Thymus (tissue), 11 donors: ENCODE measurements at regions not wholly inside any gene's neighbourhood (a gene's known extent, or its start where the extent isn't known, plus 50 kb on each side); places are given as distances from the start of the nearest gene placed in this dataset.

Experiments
- DNase-seq, 9 donors: peaks; one replicate each; pipeline ENCODE4 v3.0.0-alpha.2; 2013; ENCODE audit warnings: low spot score in 9 of 9, low read depth in 6 of 9, missing footprints in 1 of 9
- H3K27ac ChIP-seq, 2 donors: one replicate each; pipeline ENCODE4 v1.5.1; 2013; ENCODE audit warnings: control low read depth in 1 of 2, low read depth in 1 of 2, low read length in 1 of 2, mild to moderate bottlenecking in 1 of 2, moderate library complexity in 1 of 2
- H3K27me3 ChIP-seq, 2 donors: one replicate each; pipeline ENCODE4 v1.5.1; 2013; ENCODE audit warnings: low read length in 1 of 2; ENCODE audit not compliant: control insufficient read depth in 2 of 2, insufficient read depth in 1 of 2
- H3K36me3 ChIP-seq, 2 donors: one replicate each; pipeline ENCODE4 v1.5.1; 2013; ENCODE audit warnings: low read length in 1 of 2, mild to moderate bottlenecking in 1 of 2, moderate library complexity in 1 of 2; ENCODE audit not compliant: control insufficient read depth in 2 of 2, insufficient read depth in 2 of 2
- H3K4me1 ChIP-seq, 2 donors: one replicate each; pipeline ENCODE4 v1.5.1; 2013; ENCODE audit warnings: low read length in 2 of 2; ENCODE audit not compliant: control insufficient read depth in 2 of 2, insufficient read depth in 2 of 2
- H3K4me3 ChIP-seq, 2 donors: one replicate each; pipeline ENCODE4 v1.5.1; 2013; ENCODE audit warnings: low read length in 2 of 2, control low read depth in 1 of 2, mild to moderate bottlenecking in 1 of 2
- H3K9me3 ChIP-seq, 2 donors: one replicate each; pipeline ENCODE4 v1.5.1; 2013; ENCODE audit warnings: low read length in 1 of 2, mild to moderate bottlenecking in 1 of 2; ENCODE audit not compliant: control insufficient read depth in 2 of 2, insufficient read depth in 1 of 2
- WGBS: extraction: QIAGEN DNeasy Blood & Tissue Kit; methylation state at CpG from one replicate; pipeline ENCODE4 v1.1.7; 2013; 5-methylcytosine and 5-hydroxymethylcytosine counted together
- donor health status: healthy.

DNA sequence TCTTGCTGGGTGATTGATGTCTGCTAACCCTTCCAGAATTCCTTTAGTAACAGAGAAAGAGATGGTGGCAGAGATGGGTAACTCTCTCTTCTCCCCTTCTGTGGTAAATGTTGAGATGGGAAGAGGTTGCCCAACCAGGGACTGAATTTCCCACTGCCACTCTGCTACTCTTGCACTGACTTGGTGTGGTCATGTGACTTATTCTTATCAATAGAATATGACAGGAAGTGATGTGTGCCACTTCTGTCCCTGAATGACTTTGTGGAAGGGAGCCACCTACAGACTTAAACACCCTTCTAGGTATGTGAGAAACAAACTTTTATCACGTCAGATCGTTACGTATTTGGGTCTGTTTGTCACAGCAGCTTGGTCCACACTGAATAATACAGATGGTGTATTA, 132.9 kb downstream of the ZNF621 start:
- no peak overlapping the region for H3K27ac ChIP-seq
- no peaks in the 10 kb centered on the region for H3K9me3 ChIP-seq
- H3K4me3 ChIP-seq, result no peak overlapping the region
- H3K36me3 ChIP-seq, result no peaks in the 10 kb centered on the region
- DNase-seq, result no peak
- H3K27me3 ChIP-seq, result no peaks in the 10 kb centered on the region
- 97% methylated on average over 3 of the region's 3 CpGs for WGBS
- no peaks in the 10 kb centered on the region for H3K4me1 ChIP-seq

DNA sequence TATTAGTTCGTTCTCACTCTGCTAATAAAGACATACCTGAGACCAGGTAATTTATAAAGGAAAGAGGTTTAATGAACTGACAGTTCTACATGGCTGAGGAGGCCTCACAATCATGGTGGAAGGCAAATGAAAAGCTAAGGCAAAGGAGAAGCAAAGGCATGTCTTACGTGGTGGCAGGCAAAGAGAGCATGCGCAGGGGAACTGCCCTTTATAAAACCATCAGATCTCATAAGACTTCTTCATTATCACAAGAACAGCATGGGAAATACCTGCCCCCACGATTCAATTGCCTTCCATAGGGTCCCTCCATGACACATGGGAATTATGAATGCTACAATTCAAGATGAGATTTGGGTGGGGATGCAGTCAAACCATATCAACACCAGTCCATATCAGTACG, 133.5 kb downstream of the ZNF621 start:
- no peaks in the 10 kb centered on the region for H3K27me3 ChIP-seq
- 92% methylated on average over 5 of the region's 5 CpGs for WGBS
- H3K4me3 ChIP-seq, result no peak overlapping the region
- DNase-seq, result no peak
- H3K27ac ChIP-seq, result no peak overlapping the region
- H3K4me1 ChIP-seq, result no peaks in the 10 kb centered on the region
- no peaks in the 10 kb centered on the region for H3K36me3 ChIP-seq
- no peaks in the 10 kb centered on the region for H3K9me3 ChIP-seq

DNA sequence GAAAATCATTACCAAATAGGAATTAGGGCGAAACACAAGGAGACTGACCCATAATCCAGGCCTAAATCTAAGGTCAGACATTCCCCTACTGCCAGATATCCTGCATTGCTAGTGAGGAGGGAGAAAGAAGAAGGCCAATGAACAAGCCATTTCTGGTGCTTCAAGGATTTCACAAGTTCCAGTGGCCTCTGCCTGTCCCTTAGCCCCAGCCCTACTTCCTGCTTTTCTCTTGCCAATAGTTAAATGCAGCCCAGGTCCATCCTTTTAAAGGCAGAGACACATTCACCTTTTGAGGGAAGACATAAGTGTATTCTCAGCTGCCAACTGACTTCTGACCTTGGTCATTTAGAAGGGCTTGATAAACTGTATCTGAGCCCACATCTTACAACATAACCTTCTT, 135.8 kb downstream of the ZNF621 start:
- Histone ChIP-seq H3K9me3 (no peaks in the 10 kb centered on the region), H3K4me1 (no peaks in the 10 kb centered on the region), H3K36me3 (no peaks in the 10 kb centered on the region), H3K27me3 (no peaks in the 10 kb centered on the region), H3K27ac (no peak overlapping the region), H3K4me3 (no peak overlapping the region)
- WGBS, result 94% methylated on average over 1 of the region's 1 CpG
- DNase-seq, result no peak

DNA sequence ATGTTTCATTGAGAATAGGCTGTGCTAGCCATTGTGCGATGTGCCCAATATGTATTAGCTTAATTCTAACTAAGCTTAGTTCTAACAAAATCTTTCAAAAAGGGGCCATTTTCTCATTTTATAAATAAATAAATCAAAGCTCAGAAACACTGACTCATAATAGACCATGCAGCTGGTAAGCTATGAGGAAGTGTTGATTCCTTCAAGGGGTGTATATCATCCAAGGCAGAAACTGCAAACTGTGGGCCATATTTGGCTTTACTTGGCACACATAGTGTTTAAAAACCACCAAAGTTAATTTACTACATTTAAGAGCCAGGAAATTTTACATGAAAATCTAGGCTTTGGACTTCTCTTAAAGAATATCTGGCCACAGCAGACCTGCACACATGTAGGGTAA, 136.5 kb downstream of the ZNF621 start:
- H3K36me3 ChIP-seq, result no peaks in the 10 kb centered on the region
- no peak overlapping the region for H3K4me3 ChIP-seq
- no peak for DNase-seq
- H3K9me3 ChIP-seq, result no peaks in the 10 kb centered on the region
- WGBS, result 100% methylated on average over 1 of the region's 1 CpG
- no peaks in the 10 kb centered on the region for H3K4me1 ChIP-seq
- H3K27me3 ChIP-seq, result no peaks in the 10 kb centered on the region
- H3K27ac ChIP-seq, result no peak overlapping the region

DNA sequence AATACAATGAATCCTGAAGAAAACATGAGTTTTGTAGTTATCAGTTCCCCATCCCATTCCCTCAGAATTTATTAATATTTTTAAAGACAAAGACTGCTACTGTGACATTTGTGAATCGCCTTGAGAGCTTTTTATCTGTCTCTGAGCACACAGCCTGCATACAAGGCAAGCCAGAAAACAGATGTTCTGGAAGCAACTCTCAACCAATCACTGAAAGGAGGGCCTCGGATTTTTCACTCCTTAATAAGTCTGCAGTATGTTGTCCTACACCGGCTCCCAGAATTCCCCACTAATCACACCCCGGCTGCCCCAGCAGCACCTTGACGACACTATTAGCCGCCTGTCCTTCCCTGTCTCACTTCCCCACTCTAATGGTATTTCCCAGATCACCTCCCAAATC, 138.5 kb downstream of the ZNF621 start:
- no peaks in the 10 kb centered on the region for H3K4me1 ChIP-seq
- DNase-seq, result no peak
- no peaks in the 10 kb centered on the region for H3K36me3 ChIP-seq
- H3K4me3 ChIP-seq, result no peak overlapping the region
- no peak overlapping the region for H3K27ac ChIP-seq
- H3K9me3 ChIP-seq, result no peaks in the 10 kb centered on the region
- 96% methylated on average over 6 of the region's 6 CpGs for WGBS
- no peaks in the 10 kb centered on the region for H3K27me3 ChIP-seq

DNA sequence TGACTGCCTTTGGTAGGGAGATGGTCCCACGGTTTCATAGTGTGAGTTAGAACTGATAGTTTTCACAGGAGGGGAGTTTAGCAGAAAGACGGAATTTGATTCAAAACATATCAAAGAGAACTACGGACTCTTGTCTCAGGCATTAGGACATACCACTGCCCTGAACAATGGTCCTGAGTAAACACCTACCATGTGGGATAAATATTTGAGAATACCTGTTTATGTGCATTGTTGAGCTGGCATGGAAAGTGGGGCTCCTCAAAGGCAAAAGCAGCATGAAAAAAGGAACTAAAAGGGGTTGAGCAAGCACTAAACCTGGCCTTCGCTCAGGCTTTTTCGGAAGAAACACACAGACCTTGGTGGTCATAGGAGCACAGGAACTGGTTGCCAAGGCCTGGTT, 144.4 kb downstream of the ZNF621 start:
- Histone ChIP-seq H3K36me3 (no peaks in the 10 kb centered on the region), H3K27ac (no peak overlapping the region), H3K27me3 (no peaks in the 10 kb centered on the region), H3K9me3 (no peaks in the 10 kb centered on the region), H3K4me1 (no peaks in the 10 kb centered on the region), H3K4me3 (no peak overlapping the region)
- 75% methylated on average over 5 of the region's 5 CpGs for WGBS
- DNase-seq, result no peak

DNA sequence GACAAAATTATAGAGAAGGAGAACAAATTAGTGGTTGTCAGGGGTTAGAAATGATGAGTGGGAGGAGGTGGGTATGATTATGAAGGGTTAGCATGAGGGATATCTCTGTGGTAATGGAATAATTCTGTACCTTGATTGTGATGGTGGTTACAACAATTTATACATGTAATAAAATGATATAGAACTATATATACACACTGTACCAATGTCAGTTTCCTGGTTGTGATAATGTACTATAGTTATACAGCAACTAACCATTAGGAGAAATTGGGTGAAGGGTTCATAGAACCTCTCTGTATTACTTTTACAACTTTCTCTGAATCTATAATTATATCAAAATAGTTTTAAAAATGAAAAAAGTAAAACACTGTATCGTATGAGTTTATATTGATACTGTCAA, 148.1 kb downstream of the ZNF621 start:
- no peak for DNase-seq
- Histone ChIP-seq H3K27ac (no peak overlapping the region), H3K36me3 (no peaks in the 10 kb centered on the region), H3K4me1 (no peaks in the 10 kb centered on the region), H3K4me3 (no peak overlapping the region), H3K9me3 (no peaks in the 10 kb centered on the region), H3K27me3 (no peaks in the 10 kb centered on the region)
- 96% methylated on average over 1 of the region's 1 CpG for WGBS

DNA sequence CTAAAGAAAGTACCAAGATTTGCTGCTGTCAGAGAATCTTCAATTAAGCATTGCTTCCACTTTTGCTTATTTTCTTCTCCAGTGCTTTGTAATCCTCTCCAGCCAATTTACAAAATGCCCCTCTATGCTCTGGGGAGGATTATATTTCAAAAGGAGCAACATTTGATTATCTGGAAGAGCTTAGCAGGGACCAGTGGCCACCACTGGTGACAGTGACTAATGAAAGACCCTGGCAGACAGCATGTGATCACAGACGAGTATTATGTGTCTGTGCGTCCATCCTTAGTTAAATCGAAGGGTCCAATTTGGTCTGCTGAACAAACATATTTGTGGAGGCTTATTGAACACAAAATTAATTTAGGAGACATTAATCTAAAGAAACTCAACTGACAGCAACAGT, 152.6 kb downstream of the ZNF621 start:
- H3K4me1 ChIP-seq, result no peaks in the 10 kb centered on the region
- no peaks in the 10 kb centered on the region for H3K36me3 ChIP-seq
- no peak for DNase-seq
- 97% methylated on average over 3 of the region's 3 CpGs for whole genome bisulfite sequencing
- no peak overlapping the region for H3K4me3 ChIP-seq
- H3K27me3 ChIP-seq, result no peaks in the 10 kb centered on the region
- no peaks in the 10 kb centered on the region for H3K9me3 ChIP-seq
- H3K27ac ChIP-seq, result no peak overlapping the region

DNA sequence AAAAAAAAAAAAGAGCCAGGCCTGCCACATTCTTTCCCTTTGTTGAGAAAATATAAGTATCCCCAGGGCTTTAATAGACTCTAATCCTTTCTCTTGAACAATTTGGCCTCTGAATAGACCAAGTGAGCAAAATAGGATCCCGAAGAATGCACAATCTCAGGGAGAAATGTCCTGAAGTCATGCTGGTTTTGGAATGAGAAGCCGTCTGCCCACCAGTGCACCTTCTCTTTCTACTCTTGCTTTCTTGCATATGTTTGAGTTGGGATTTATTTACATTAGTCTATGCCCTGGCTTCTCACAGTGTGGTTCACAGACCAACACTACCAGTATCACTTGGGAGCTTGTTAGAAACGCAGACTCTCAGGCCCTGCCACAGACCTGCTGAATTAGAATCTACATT, 153.0 kb downstream of the ZNF621 start:
- Histone ChIP-seq H3K4me1 (no peaks in the 10 kb centered on the region), H3K36me3 (no peaks in the 10 kb centered on the region), H3K9me3 (no peaks in the 10 kb centered on the region), H3K27ac (no peak overlapping the region), H3K27me3 (no peaks in the 10 kb centered on the region), H3K4me3 (no peak overlapping the region)
- WGBS, result 94% methylated on average over 3 of the region's 3 CpGs
- DNase-seq, result no peak

DNA sequence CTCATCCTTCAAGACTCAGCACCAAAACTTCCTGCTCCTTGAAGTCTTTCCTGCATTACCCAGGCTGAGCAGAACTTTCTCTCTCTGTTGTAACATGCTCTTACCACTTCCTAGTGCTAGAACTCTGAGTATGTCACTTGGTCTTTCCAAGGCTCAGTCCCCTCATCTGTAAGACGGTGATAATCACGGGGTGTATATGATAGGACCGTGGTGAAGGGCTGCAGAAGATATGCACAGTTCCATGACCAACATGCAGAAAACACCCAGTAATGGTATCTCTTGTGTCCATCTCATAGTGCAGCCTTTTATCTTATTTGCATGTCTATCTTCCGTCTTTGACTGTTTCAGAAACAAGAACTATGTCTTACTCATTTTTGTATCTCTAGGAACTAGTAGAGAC, 154.5 kb downstream of the ZNF621 start:
- Histone ChIP-seq H3K36me3 (no peaks in the 10 kb centered on the region), H3K4me1 (no peaks in the 10 kb centered on the region), H3K9me3 (no peaks in the 10 kb centered on the region), H3K27me3 (no peaks in the 10 kb centered on the region), H3K4me3 (no peak overlapping the region), H3K27ac (no peak overlapping the region)
- WGBS, result 95% methylated on average over 4 of the region's 4 CpGs
- no peak for DNase-seq
